Immature natural killer cell (primary cell): ENCODE measurements at regions not wholly inside any gene's neighbourhood (a gene's known extent, or its start where the extent isn't known, plus 50 kb on each side); places are given as distances from the start of the nearest gene placed in this dataset.
A peak's percentile ranks its signal among the peaks of the same experiment; 100 is the strongest.

Source experiments
- DNase-seq, 3 donors: peaks; one replicate each; pipeline ENCODE4 v3.0.0; 2022; ENCODE audit warnings: mixed read lengths in 1 of 3
- H3K27ac Mint-ChIP-seq, 6 donors: one replicate each; pipeline ENCODE4 v1.8.0; 2020; ENCODE audit warnings: mixed read lengths in 6 of 6, mild to moderate bottlenecking in 5 of 6, inconsistent platforms in 4 of 6, moderate library complexity in 3 of 6
- H3K27me3 Mint-ChIP-seq, 3 donors: one replicate each; pipeline ENCODE4 v1.8.0; 2020 to 2021; ENCODE audit warnings: low read depth in 3 of 3, mild to moderate bottlenecking in 3 of 3, mixed read lengths in 3 of 3, moderate library complexity in 3 of 3, inconsistent platforms in 1 of 3
- H3K36me3 Mint-ChIP-seq, 3 donors: one replicate each; pipeline ENCODE4 v1.8.0; 2020; ENCODE audit warnings: mixed read lengths in 3 of 3, inconsistent platforms in 2 of 3, mild to moderate bottlenecking in 2 of 3
- H3K4me1 Mint-ChIP-seq, 2 donors: one replicate each; pipeline ENCODE4 v1.8.0; 2020; ENCODE audit warnings: inconsistent platforms in 2 of 2, mild to moderate bottlenecking in 2 of 2, mixed read lengths in 2 of 2, moderate library complexity in 1 of 2
- H3K4me3 Mint-ChIP-seq, 5 donors: one replicate each; pipeline ENCODE4 v1.8.0; 2020; ENCODE audit warnings: mild to moderate bottlenecking in 5 of 5, mixed read lengths in 5 of 5, inconsistent platforms in 3 of 5, moderate library complexity in 3 of 5
- H3K9me3 Mint-ChIP-seq, 6 donors: one replicate each; pipeline ENCODE4 v1.8.0; 2020; ENCODE audit warnings: mild to moderate bottlenecking in 6 of 6, mixed read lengths in 6 of 6, inconsistent platforms in 4 of 6, moderate library complexity in 3 of 6

- Mint-ChIP-seq H3K36me3 (no peaks in the 10 kb centered on the region), H3K4me3 (no peak overlapping the region)
Observed at GRCh38 chr7:155925682-155926081, 113.4 kb upstream of the SHH start.

GRCh38 chr7:155922067-155922816, 110.0 kb upstream of the SHH start:
- no peaks in the 10 kb centered on the region for H3K36me3 Mint-ChIP-seq
- peaks cover 2 to 4% (median 3%) of the 10 kb centered on the region in 3 donors for H3K27me3 Mint-ChIP-seq

More at GRCh38 chr7:155925682-155926081, 113.4 kb upstream of the SHH start:
- H3K27ac Mint-ChIP-seq = no peak overlapping the region
- DNase-seq = no peak
- H3K9me3 Mint-ChIP-seq = no peaks in the 10 kb centered on the region
- H3K4me1 Mint-ChIP-seq = no peaks in the 10 kb centered on the region
- peaks cover 3 to 8% (median 6%) of the 10 kb centered on the region in 3 donors for H3K27me3 Mint-ChIP-seq

DNA sequence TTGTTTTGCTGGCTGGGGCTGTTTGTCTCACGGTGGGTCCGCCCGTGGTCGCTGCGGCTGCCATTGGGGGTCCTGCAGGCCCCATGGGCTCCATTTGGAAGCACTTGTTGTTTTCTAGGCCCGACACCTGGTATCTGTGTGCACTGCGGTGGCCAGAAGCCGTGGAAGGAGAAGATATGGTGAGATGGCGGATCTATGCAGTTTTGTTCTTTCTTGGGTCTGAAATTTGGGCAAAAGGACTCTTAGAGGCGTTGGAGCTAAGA, 109.5 kb upstream of the SHH start:
- peaks cover 2 to 3% (median 2%) of the 10 kb centered on the region in 3 donors for H3K27me3 Mint-ChIP-seq
- H3K9me3 Mint-ChIP-seq = no peaks in the 10 kb centered on the region
- no peak overlapping the region for H3K4me3 Mint-ChIP-seq
- no peaks in the 10 kb centered on the region for H3K36me3 Mint-ChIP-seq
- H3K4me1 Mint-ChIP-seq = no peaks in the 10 kb centered on the region
- H3K27ac Mint-ChIP-seq = no peak overlapping the region
- DNase-seq = no peak

More at GRCh38 chr7:155922067-155922816, 110.0 kb upstream of the SHH start:
- no peak for DNase-seq
- no peaks in the 10 kb centered on the region for H3K4me1 Mint-ChIP-seq
- no peak overlapping the region for H3K27ac Mint-ChIP-seq
- peak overlapping the region in 1 of 5 donors; percentile 15 for H3K4me3 Mint-ChIP-seq
- no peaks in the 10 kb centered on the region for H3K9me3 Mint-ChIP-seq

- Mint-ChIP-seq H3K4me1 (no peaks in the 10 kb centered on the region), H3K4me3 (no peak overlapping the region), H3K27me3 (peaks cover 2 to 3% (median 2%) of the 10 kb centered on the region in 3 donors), H3K9me3 (no peaks in the 10 kb centered on the region), H3K27ac (no peak overlapping the region), H3K36me3 (no peaks in the 10 kb centered on the region)
- no peak for DNase-seq
Observed at GRCh38 chr7:155921086-155921803, 109.0 kb upstream of the SHH start.

DNA sequence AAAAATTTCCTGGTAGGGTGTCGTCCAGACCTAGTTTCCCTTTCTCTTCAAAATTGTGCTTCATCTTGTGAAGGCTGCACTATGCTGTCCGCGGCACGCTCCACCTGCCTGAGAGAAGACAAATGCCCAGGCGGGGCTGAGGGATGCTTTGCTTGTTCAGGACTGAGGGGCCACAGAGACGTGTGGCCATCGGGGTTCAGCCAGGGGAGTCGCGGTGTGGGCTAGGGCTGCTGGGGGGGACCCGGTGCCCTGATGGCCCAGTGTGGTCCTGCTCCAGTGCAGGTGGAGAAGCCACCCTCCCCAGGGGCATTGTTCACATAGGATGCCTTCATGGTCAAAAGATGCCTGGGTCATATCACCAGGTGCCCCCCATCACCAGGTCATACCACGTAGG, 107.8 kb upstream of the SHH start:
- Mint-ChIP-seq H3K27me3 (peaks cover 2 to 4% (median 3%) of the 10 kb centered on the region in 3 donors), H3K4me3 (no peak overlapping the region), H3K9me3 (no peaks in the 10 kb centered on the region), H3K4me1 (no peaks in the 10 kb centered on the region), H3K27ac (no peak overlapping the region), H3K36me3 (no peaks in the 10 kb centered on the region)
- DNase-seq = no peak

DNA sequence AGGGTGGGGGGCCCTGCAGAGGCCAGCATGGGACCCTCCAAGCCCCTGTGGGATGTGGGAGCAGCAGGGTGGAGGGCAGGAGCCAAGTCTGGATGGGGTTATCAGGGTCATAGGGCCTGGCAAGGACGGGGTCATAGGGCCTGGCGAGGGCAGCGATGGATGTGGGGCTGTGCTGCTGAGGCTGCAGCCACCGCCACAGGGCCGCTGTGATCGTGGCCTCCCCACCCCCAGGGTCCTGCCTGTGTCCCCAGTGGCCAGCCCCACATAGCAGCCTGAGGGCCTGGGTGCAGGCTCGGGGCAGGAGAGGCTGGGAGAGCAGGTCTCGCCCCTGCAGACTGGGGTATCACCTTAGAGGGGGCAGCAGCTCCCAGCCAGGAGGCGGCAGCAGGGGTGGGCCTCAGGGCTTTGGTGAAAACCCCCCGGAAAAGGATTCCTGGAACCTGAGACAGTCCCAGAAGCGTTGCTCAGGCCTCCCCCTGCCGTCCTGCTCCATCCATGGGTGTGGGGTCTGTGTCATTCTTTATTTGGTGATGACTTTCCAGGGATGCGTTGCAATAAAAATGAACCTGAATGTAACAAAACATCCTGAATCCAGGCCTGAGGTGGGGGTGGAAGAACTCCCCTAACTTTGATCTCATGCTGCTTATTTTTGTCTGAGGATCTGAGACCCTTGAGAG, 107.3 kb upstream of the SHH start:
- no peak overlapping the region for H3K27ac Mint-ChIP-seq
- no peaks in the 10 kb centered on the region for H3K9me3 Mint-ChIP-seq
- H3K36me3 Mint-ChIP-seq = no peaks in the 10 kb centered on the region
- peaks cover 3 to 4% (median 4%) of the 10 kb centered on the region in 3 donors for H3K27me3 Mint-ChIP-seq
- DNase-seq = no peak
- no peak overlapping the region for H3K4me3 Mint-ChIP-seq
- H3K4me1 Mint-ChIP-seq = no peaks in the 10 kb centered on the region

GRCh38 chr7:155918720-155919390, 106.6 kb upstream of the SHH start:
- no peaks in the 10 kb centered on the region for H3K4me1 Mint-ChIP-seq
- DNase-seq = no peak
- no peak overlapping the region for H3K27ac Mint-ChIP-seq
- no peaks in the 10 kb centered on the region for H3K36me3 Mint-ChIP-seq
- no peak overlapping the region for H3K4me3 Mint-ChIP-seq
- H3K27me3 Mint-ChIP-seq = peaks cover 2 to 4% (median 3%) of the 10 kb centered on the region in 3 donors
- no peaks in the 10 kb centered on the region for H3K9me3 Mint-ChIP-seq

DNA sequence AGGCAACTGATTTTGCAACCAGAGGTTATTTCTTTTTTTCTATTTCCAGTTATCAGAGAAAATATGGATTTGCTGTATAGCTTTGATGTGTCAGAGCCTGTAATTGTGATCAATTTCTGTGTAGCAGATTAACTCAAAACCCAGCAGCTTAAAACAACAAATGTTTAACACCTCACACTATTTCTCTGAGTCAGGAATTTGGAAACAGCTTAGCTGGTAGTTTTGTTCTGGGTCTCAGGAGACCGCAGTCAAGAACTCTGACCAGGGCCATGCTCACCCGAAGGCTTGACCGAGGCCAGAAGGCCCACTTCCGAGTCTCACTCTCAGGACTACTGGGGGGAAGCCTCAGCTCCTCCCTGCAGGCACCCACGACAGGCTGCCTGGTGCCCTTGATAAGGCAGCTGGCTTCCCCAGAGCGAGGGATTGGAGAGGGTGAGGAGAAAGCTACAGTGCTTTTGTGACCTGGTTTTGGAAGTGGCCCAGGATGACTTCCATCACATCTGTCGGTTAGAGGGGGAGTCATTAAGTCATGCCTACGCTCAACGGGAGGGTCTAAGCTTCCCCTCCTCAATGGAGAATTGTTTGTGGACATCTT, 105.7 kb upstream of the SHH start:
- Mint-ChIP-seq H3K27me3 (peaks cover 2 to 3% (median 2%) of the 10 kb centered on the region in 3 donors), H3K36me3 (no peaks in the 10 kb centered on the region), H3K4me1 (no peaks in the 10 kb centered on the region), H3K9me3 (no peaks in the 10 kb centered on the region), H3K4me3 (no peak overlapping the region), H3K27ac (no peak overlapping the region)
- DNase-seq = no peak

- no peak overlapping the region for H3K4me3 Mint-ChIP-seq
- no peak overlapping the region for H3K27ac Mint-ChIP-seq
- no peaks in the 10 kb centered on the region for H3K36me3 Mint-ChIP-seq
- DNase-seq = no peak
- no peaks in the 10 kb centered on the region for H3K4me1 Mint-ChIP-seq
- H3K27me3 Mint-ChIP-seq = peaks cover 2 to 3% (median 2%) of the 10 kb centered on the region in 3 donors
- H3K9me3 Mint-ChIP-seq = no peaks in the 10 kb centered on the region
Observed at GRCh38 chr7:155916926-155917655, 104.8 kb upstream of the SHH start.

- no peak overlapping the region for H3K4me3 Mint-ChIP-seq
- no peak overlapping the region for H3K27ac Mint-ChIP-seq
- no peaks in the 10 kb centered on the region for H3K9me3 Mint-ChIP-seq
- no peaks in the 10 kb centered on the region for H3K36me3 Mint-ChIP-seq
- H3K4me1 Mint-ChIP-seq = no peaks in the 10 kb centered on the region
- DNase-seq = no peak
- peaks cover 0 to 4% (median 2%) of the 10 kb centered on the region in 3 donors for H3K27me3 Mint-ChIP-seq
Observed at GRCh38 chr7:155914341-155914740, 102.1 kb upstream of the SHH start.

- Mint-ChIP-seq H3K36me3 (no peaks in the 10 kb centered on the region), H3K27me3 (peaks cover 0 to 4% (median 2%) of the 10 kb centered on the region in 3 donors), H3K4me3 (no peak overlapping the region), H3K9me3 (no peaks in the 10 kb centered on the region), H3K4me1 (no peaks in the 10 kb centered on the region), H3K27ac (no peak overlapping the region)
- no peak for DNase-seq
Observed at GRCh38 chr7:155913719-155914118, 101.5 kb upstream of the SHH start.

- Mint-ChIP-seq H3K9me3 (no peaks in the 10 kb centered on the region), H3K27ac (no peak overlapping the region), H3K4me1 (no peaks in the 10 kb centered on the region), H3K36me3 (no peaks in the 10 kb centered on the region), H3K27me3 (peaks cover 0 to 4% (median 2%) of the 10 kb centered on the region in 3 donors), H3K4me3 (no peak overlapping the region)
- DNase-seq = no peak
Observed at GRCh38 chr7:155913291-155913690, 101.0 kb upstream of the SHH start.

GRCh38 chr7:155911471-155912105, 99.3 kb upstream of the SHH start:
- Mint-ChIP-seq H3K27ac (no peak overlapping the region), H3K9me3 (peaks cover 0 to 1% (median 0%) of the 10 kb centered on the region in 6 donors), H3K27me3 (peaks cover 0 to 4% (median 2%) of the 10 kb centered on the region in 3 donors), H3K4me3 (no peak overlapping the region), H3K4me1 (no peaks in the 10 kb centered on the region), H3K36me3 (no peaks in the 10 kb centered on the region)
- no peak for DNase-seq
